HEK293 (cell line): ENCODE measurements at regions not wholly inside any gene's neighbourhood (a gene's known extent, or its start where the extent isn't known, plus 50 kb on each side); places are given as distances from the start of the nearest gene placed in this dataset.
A peak's percentile ranks its signal among the peaks of the same experiment; 100 is the strongest.

Experiments used
- CTCF ChIA-PET: fragments of 350-600 bp; formaldehyde crosslinking; extraction: SDS; loops from one replicate; lab custom pipeline; 2021; ENCODE audit warnings: antibody characterized with exemption; lab: Yijun Ruan, JAX
- POLR2A ChIA-PET: fragments of 300-600 bp; formaldehyde crosslinking; extraction: SDS; loops from one replicate; lab custom pipeline; 2020; ENCODE audit warnings: antibody characterized with exemption, inconsistent platforms; lab: Yijun Ruan, JAX
- H3K27ac ChIP-seq: fragments of 200-500 bp; sonication (Bioruptor generic); 2 replicates; pipeline ENCODE4 v1.5.1; 2014; ENCODE audit warnings: low read depth, low read length, control low read depth, inconsistent platforms; ENCODE audit errors: extremely low read depth
- H3K36me3 ChIP-seq, 2 experiments: fragments of 200-500 bp in 1 of 2; sonication (Bioruptor generic) in 1 of 2; 1 replicate in 1 of 2; 2 replicates in 1 of 2; pipeline ENCODE4 v1.5.1; 2014 to 2017; ENCODE audit warnings: inconsistent platforms in 2 of 2, low read length in 2 of 2; ENCODE audit not compliant: control insufficient read depth in 2 of 2, insufficient read depth in 1 of 2
- H3K4me1 ChIP-seq: fragments of 200-500 bp; sonication (Bioruptor generic); 2 replicates; pipeline ENCODE4 v1.5.1; 2014; ENCODE audit warnings: mild to moderate bottlenecking, low read length, inconsistent platforms; ENCODE audit not compliant: control insufficient read depth, insufficient read depth
- H3K4me3 ChIP-seq: 2 replicates; pipeline ENCODE4 v1.5.1; 2011; ENCODE audit warnings: low read depth, mild to moderate bottlenecking, control low read depth, low read length, moderate library complexity
- H3K9me3 ChIP-seq: fragments of 200-500 bp; sonication (Bioruptor generic); 2 replicates; pipeline ENCODE4 v1.5.1; 2014; ENCODE audit warnings: low read depth, low read length, inconsistent platforms; ENCODE audit not compliant: control insufficient read depth, insufficient read depth
- INSM2 ChIP-seq: fragments of 450-650 bp; formaldehyde crosslinking; IDR thresholded peaks from 2 replicates; pipeline ENCODE4 v1.5.1; 2016; ENCODE audit warnings: missing biosample characterization, missing genetic modification characterization
- PBX3 ChIP-seq: sonication (generic); formaldehyde crosslinking; IDR thresholded peaks from 2 replicates; pipeline ENCODE4 v1.8.1; 2022; ENCODE audit warnings: mild to moderate bottlenecking, moderate library complexity, missing genetic modification reagents
- PRDM6 ChIP-seq: fragments of 450-650 bp; formaldehyde crosslinking; IDR thresholded peaks from 2 replicates; pipeline ENCODE4 v1.5.1; 2017; ENCODE audit warnings: missing biosample characterization, missing genetic modification characterization
- ZBTB49 ChIP-seq: fragments of 450-650 bp; formaldehyde crosslinking; IDR thresholded peaks from 2 replicates; pipeline ENCODE4 v1.5.1; 2016; ENCODE audit warnings: missing biosample characterization, missing genetic modification characterization, low read depth
- ZNF114 ChIP-seq: fragments of 450-650 bp; formaldehyde crosslinking; IDR thresholded peaks from 2 replicates; pipeline ENCODE4 v1.5.0; 2017; ENCODE audit warnings: missing biosample characterization, missing genetic modification characterization
- ZNF16 ChIP-seq: fragments of 450-650 bp; formaldehyde crosslinking; IDR thresholded peaks from 2 replicates; pipeline ENCODE4 v1.5.1; 2016; ENCODE audit warnings: low read depth, missing biosample characterization, missing genetic modification characterization
- ZNF19 ChIP-seq: fragments of 450-650 bp; formaldehyde crosslinking; IDR thresholded peaks from 2 replicates; pipeline ENCODE4; 2016; ENCODE audit warnings: missing biosample characterization, missing genetic modification characterization, low read depth
- ZNF24 ChIP-seq: fragments of 450-650 bp; formaldehyde crosslinking; IDR thresholded peaks from 2 replicates; pipeline ENCODE4 v1.5.1; 2016; ENCODE audit warnings: missing biosample characterization, missing genetic modification characterization
- ZNF423 ChIP-seq: fragments of 450-650 bp; formaldehyde crosslinking; IDR thresholded peaks from 2 replicates; pipeline ENCODE4 v1.5.1; 2016; ENCODE audit warnings: missing biosample characterization, missing genetic modification characterization
- ZNF501 ChIP-seq: fragments of 450-650 bp; formaldehyde crosslinking; IDR thresholded peaks from 2 replicates; pipeline ENCODE4 v1.5.1; 2016; ENCODE audit warnings: missing biosample characterization, missing genetic modification characterization
- ZNF621 ChIP-seq: fragments of 450-650 bp; formaldehyde crosslinking; IDR thresholded peaks from 2 replicates; pipeline ENCODE4 v1.5.1; 2017; ENCODE audit warnings: missing biosample characterization, missing genetic modification characterization
- ZNF623 ChIP-seq: fragments of 450-650 bp; formaldehyde crosslinking; IDR thresholded peaks from 2 replicates; pipeline ENCODE4 v1.5.1; 2016; ENCODE audit warnings: missing biosample characterization, missing genetic modification characterization
- ZNF664 ChIP-seq: fragments of 450-650 bp; formaldehyde crosslinking; IDR thresholded peaks from 2 replicates; pipeline ENCODE4 v1.5.1; 2016; ENCODE audit warnings: missing biosample characterization, missing genetic modification characterization
- ZNF777 ChIP-seq: fragments of 450-650 bp; formaldehyde crosslinking; IDR thresholded peaks from 2 replicates; pipeline ENCODE4 v1.5.1; 2017; ENCODE audit warnings: missing biosample characterization, missing genetic modification characterization, borderline replicate concordance
- ZSCAN16 ChIP-seq: fragments of 450-650 bp; formaldehyde crosslinking; IDR thresholded peaks from 2 replicates; pipeline ENCODE4 v1.5.1; 2016; ENCODE audit warnings: missing biosample characterization, missing genetic modification characterization
- TF ChIP-seq, protein P1 (sequence below): fragments of 450-650 bp; formaldehyde crosslinking; conservative IDR thresholded peaks from 2 replicates; pipeline ENCODE4 v1.5.1; 2016; ENCODE audit warnings: low read depth, missing biosample characterization, missing genetic modification characterization

GRCh38 chr6:56761651-56762050, 119.0 kb upstream of the DST start (continued):
- TF ChIP-seq ZNF16 (tag by site-specific recombination) (no peak), ZNF501 (no peak), ZNF621 (no peak), ZBTB49 (tag by site-specific recombination) (no peak), ZNF114 (tag by site-specific recombination) (no peak), ZSCAN16 (tag by site-specific recombination) (no peak), ZNF24 (tag by site-specific recombination) (no peak), ZNF623 (tag by site-specific recombination) (no peak), ZNF423 (tag by site-specific recombination) (no peak)
- TF ChIP-seq, protein P1, sequence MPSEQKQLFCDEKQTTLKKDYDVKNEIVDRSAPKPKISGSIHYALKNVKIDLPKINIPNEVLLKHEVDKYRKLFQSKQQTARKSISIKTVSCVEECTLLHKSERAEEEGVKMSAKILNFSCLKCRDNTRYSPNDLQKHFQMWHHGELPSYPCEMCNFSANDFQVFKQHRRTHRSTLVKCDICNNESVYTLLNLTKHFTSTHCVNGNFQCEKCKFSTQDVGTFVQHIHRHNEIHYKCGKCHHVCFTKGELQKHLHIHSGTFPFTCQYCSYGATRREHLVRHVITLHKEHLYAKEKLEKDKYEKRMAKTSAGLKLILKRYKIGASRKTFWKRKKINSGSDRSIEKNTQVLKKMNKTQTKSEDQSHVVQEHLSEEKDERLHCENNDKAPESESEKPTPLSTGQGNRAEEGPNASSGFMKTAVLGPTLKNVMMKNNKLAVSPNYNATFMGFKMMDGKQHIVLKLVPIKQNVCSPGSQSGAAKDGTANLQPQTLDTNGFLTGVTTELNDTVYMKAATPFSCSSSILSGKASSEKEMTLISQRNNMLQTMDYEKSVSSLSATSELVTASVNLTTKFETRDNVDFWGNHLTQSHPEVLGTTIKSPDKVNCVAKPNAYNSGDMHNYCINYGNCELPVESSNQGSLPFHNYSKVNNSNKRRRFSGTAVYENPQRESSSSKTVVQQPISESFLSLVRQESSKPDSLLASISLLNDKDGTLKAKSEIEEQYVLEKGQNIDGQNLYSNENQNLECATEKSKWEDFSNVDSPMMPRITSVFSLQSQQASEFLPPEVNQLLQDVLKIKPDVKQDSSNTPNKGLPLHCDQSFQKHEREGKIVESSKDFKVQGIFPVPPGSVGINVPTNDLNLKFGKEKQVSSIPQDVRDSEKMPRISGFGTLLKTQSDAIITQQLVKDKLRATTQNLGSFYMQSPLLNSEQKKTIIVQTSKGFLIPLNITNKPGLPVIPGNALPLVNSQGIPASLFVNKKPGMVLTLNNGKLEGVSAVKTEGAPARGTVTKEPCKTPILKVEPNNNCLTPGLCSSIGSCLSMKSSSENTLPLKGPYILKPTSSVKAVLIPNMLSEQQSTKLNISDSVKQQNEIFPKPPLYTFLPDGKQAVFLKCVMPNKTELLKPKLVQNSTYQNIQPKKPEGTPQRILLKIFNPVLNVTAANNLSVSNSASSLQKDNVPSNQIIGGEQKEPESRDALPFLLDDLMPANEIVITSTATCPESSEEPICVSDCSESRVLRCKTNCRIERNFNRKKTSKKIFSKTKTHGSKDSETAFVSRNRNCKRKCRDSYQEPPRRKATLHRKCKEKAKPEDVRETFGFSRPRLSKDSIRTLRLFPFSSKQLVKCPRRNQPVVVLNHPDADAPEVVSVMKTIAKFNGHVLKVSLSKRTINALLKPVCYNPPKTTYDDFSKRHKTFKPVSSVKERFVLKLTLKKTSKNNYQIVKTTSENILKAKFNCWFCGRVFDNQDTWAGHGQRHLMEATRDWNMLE (tag by site-specific recombination): no peak

GRCh38 chr6:56760842-56761241, 118.2 kb upstream of the DST start:
- H3K27ac ChIP-seq: no peak overlapping the region
- CTCF ChIA-PET: interaction anchor here (0.6 to 10.7 kb wide), 4 partner anchors 9 to 148 kb away, joined by 4 to 120 read pairs (median 5); no protein-coding TSS in a partner anchor
- 0 out of 2 replicates have a peak, but pooled peaks cover 6% of the 10 kb centered on the region for H3K4me1 ChIP-seq
- POLR2A ChIA-PET: no interaction called here
- TF ChIP-seq ZNF664 (tag by site-specific recombination): no peak
- no peak for TF ChIP-seq ZNF777 (tag by site-specific recombination)
- TF ChIP-seq PBX3 (CRISPR knock-in tag): no peak
- TF ChIP-seq ZNF19 (tag by site-specific recombination): no peak
- TF ChIP-seq INSM2: no peak
- TF ChIP-seq PRDM6 (tag by site-specific recombination): peak; percentile 68
- TF ChIP-seq, all 188 proteins: peak for 1
- Histone ChIP-seq H3K36me3 (no peaks in the 10 kb centered on the region), H3K9me3 (no peaks in the 10 kb centered on the region), H3K4me3 (no peak overlapping the region)
